ENCODE measurements at regions not wholly inside any gene's neighbourhood (a gene's known extent, or its start where the extent isn't known, plus 50 kb on each side); places are given as distances from the start of the nearest gene placed in this dataset.

GRCh38 chr14:43418324-43418723, 1088.8 kb downstream of the FSCB start:
- no peak overlapping the region for H3K4me3 ChIP-seq (ENCODE audit: control extremely low read depth in 1 of 5, extremely low read depth in 1 of 5, insufficient read depth in 1 of 5, low read depth in 2 of 5, low read length in 4 of 5)
- H3K9me3 Mint-ChIP-seq (ENCODE audit: insufficient read depth) = no peaks in the 10 kb centered on the region
- no peaks in the 10 kb centered on the region for H3K4me1 Mint-ChIP-seq
- WGBS (ENCODE audit: insufficient coverage) = 16% methylated on average over 2 of the region's 4 CpGs
- H3K9ac ChIP-seq (ENCODE audit: low read length) = no peak overlapping the region
- intact Hi-C loops (cut with micrococcal nuclease) = no loop called here
- H3K27ac ChIP-seq (ENCODE audit: low read length in 2 of 2) = no peak overlapping the region
- DNase-seq (no peak), ATAC-seq (ENCODE audit: low read depth) (no peak)
- H3K4me3 Mint-ChIP-seq = no peak overlapping the region
- no peaks in the 10 kb centered on the region for H3K36me3 ChIP-seq (replicated peaks in 1 of 2; ENCODE audit: control extremely low read depth in 1 of 2, control insufficient read depth in 1 of 2, extremely low read depth in 1 of 2, insufficient read depth in 2 of 2, low read length in 1 of 2)
- no peaks in the 10 kb centered on the region for H4K20me1 ChIP-seq (ENCODE audit: control insufficient read depth, insufficient read depth, low read length, poor library complexity, severe bottlenecking)
- H3K4me2 ChIP-seq (replicated peaks; ENCODE audit: low read depth, low read length, poor library complexity, severe bottlenecking) = no peak overlapping the region
- no peaks in the 10 kb centered on the region for H3K27me3 ChIP-seq (replicated peaks in 1 of 4; ENCODE audit: control extremely low read depth in 1 of 4, control insufficient read depth in 3 of 4, insufficient read depth in 4 of 4, low read length in 3 of 4)
- no peaks in the 10 kb centered on the region for H3K27me3 Mint-ChIP-seq
- no peak overlapping the region for H2AFZ ChIP-seq (ENCODE audit: insufficient read depth, low read depth, low read length, poor library complexity, severe bottlenecking)
- no peaks in the 10 kb centered on the region for H3K4me1 ChIP-seq (ENCODE audit: control insufficient read depth in 2 of 2, insufficient read depth in 2 of 2, low read length in 2 of 2)
- H3K9me3 ChIP-seq (ENCODE audit: control extremely low read depth in 1 of 3, control insufficient read depth in 2 of 3, insufficient read depth in 1 of 3, low read length in 2 of 3) = peaks cover 0 to 10% (median 1%) of the 10 kb centered on the region in 3 donors
- ChIA-PET POLR2A (no interaction called here), CTCF (no interaction called here)
- TF ChIP-seq EZH2 (IDR thresholded peaks at IDR 0.05; ENCODE audit: borderline replicate concordance, insufficient read depth, low read depth, low read length, poor library complexity, severe bottlenecking) = no peak
- TF ChIP-seq CTCF (IDR thresholded peaks at IDR 0.05) = no peak
- no peak overlapping the region for H3K27ac Mint-ChIP-seq
- no peaks in the 10 kb centered on the region for H3K79me2 ChIP-seq (ENCODE audit: control insufficient read depth, insufficient read depth, low read length)

GRCh38 chr14:43413084-43413483, 1094.0 kb downstream of the FSCB start:
- CTCF ChIA-PET = no interaction called here

More at GRCh38 chr14:43413084-43413483, 1094.0 kb downstream of the FSCB start:
- no peak for DNase-seq
- Histone ChIP-seq H2AFZ (ENCODE audit: insufficient read depth, low read depth, low read length, poor library complexity, severe bottlenecking) (no peak overlapping the region), H3K4me2 (replicated peaks; ENCODE audit: low read depth, low read length, poor library complexity, severe bottlenecking) (no peak overlapping the region), H4K20me1 (ENCODE audit: control insufficient read depth, insufficient read depth, low read length, poor library complexity, severe bottlenecking) (no peaks in the 10 kb centered on the region), H3K4me1 (ENCODE audit: control insufficient read depth in 2 of 2, insufficient read depth in 2 of 2, low read length in 2 of 2) (no peaks in the 10 kb centered on the region), H3K27me3 (replicated peaks in 1 of 4; ENCODE audit: control extremely low read depth in 1 of 4, control insufficient read depth in 3 of 4, insufficient read depth in 4 of 4, low read length in 3 of 4) (no peaks in the 10 kb centered on the region), H3K9ac (ENCODE audit: low read length) (no peak overlapping the region), H3K4me3 (ENCODE audit: control extremely low read depth in 1 of 5, extremely low read depth in 1 of 5, insufficient read depth in 1 of 5, low read depth in 2 of 5, low read length in 4 of 5) (no peak overlapping the region), H3K9me3 (ENCODE audit: control extremely low read depth in 1 of 3, control insufficient read depth in 2 of 3, insufficient read depth in 1 of 3, low read length in 2 of 3) (peaks cover 0 to 13% (median 0%) of the 10 kb centered on the region in 3 donors), H3K27ac (ENCODE audit: low read length in 2 of 2) (no peak overlapping the region), H3K79me2 (ENCODE audit: control insufficient read depth, insufficient read depth, low read length) (no peaks in the 10 kb centered on the region), H3K36me3 (replicated peaks in 1 of 2; ENCODE audit: control extremely low read depth in 1 of 2, control insufficient read depth in 1 of 2, extremely low read depth in 1 of 2, insufficient read depth in 2 of 2, low read length in 1 of 2) (no peaks in the 10 kb centered on the region)
- no CpG with 5 or more reads among the region's 2 CpGs for WGBS (ENCODE audit: insufficient coverage)
- Mint-ChIP-seq H3K9me3 (ENCODE audit: insufficient read depth) (no peaks in the 10 kb centered on the region), H3K27me3 (no peaks in the 10 kb centered on the region), H3K27ac (no peak overlapping the region), H3K4me1 (no peaks in the 10 kb centered on the region), H3K4me3 (no peak overlapping the region)
- no peak for ATAC-seq (ENCODE audit: low read depth)
- intact Hi-C loops (cut with micrococcal nuclease) = no loop called here
- TF ChIP-seq CTCF (IDR thresholded peaks at IDR 0.05) (no peak), EZH2 (IDR thresholded peaks at IDR 0.05; ENCODE audit: borderline replicate concordance, insufficient read depth, low read depth, low read length, poor library complexity, severe bottlenecking) (no peak)
- POLR2A ChIA-PET = no interaction called here

Data from B cell (primary cell).